Body of pancreas (tissue), 4 donors: ENCODE measurements at regions not wholly inside any gene's neighbourhood (a gene's known extent, or its start where the extent isn't known, plus 50 kb on each side); places are given as distances from the start of the nearest gene placed in this dataset.

Source experiments
- ATAC-seq: fragments of 150-250 bp; one replicate; pipeline ENCODE4 v1.9.1; 2016
- DNase-seq, 4 donors: peaks; one replicate each; pipeline ENCODE4 v3.0.0-alpha.2; 2019
- H3K27ac ChIP-seq, 4 donors: fragments of 200-600 bp; sonication (generic); 1 replicate in 3 of 4; 2 replicates in 1 of 4; pipeline versions ENCODE4 v1.5.1 to v1.6.1; 2016 to 2019; ENCODE audit warnings: mild to moderate bottlenecking in 1 of 4, mixed read lengths in 1 of 4, moderate library complexity in 1 of 4
- H3K27me3 ChIP-seq, 2 donors: fragments of 200-600 bp; sonication (generic); one replicate each; pipeline ENCODE4 v1.6.0; 2016; ENCODE audit warnings: mild to moderate bottlenecking in 1 of 2
- H3K36me3 ChIP-seq, 2 donors: fragments of 200-600 bp; sonication (generic); replicated peaks in 1 of 2; 2 replicates each; pipeline ENCODE4 v1.5.1; 2016; ENCODE audit warnings: low read depth in 2 of 2; ENCODE audit not compliant: insufficient read depth in 1 of 2
- H3K4me1 ChIP-seq: fragments of 200-600 bp; sonication (generic); one replicate; pipeline ENCODE4 v1.6.0; 2016
- H3K4me3 ChIP-seq, 2 donors: fragments of 200-600 bp; sonication (generic); 1 replicate in 1 of 2; 2 replicates in 1 of 2; pipeline ENCODE4 v1.5.1; 2016 to 2019
- H3K9me3 ChIP-seq, 3 donors: fragments of 200-600 bp; sonication (generic); 1 replicate in 2 of 3; 2 replicates in 1 of 3; pipeline ENCODE4 v1.5.1; 2016
- CTCF ChIP-seq, 7 experiments: fragments of 450-650 bp in 4 of 7; fragments of 200-600 bp in 3 of 7; sonication (generic) in 3 of 7; IDR thresholded peaks; one replicate each; pipeline ENCODE4 v1.5.1; 2016 to 2019; ENCODE audit warnings: antibody characterized with exemption in 7 of 7
- POLR2A ChIP-seq, 3 donors: fragments of 450-650 bp; IDR thresholded peaks; one replicate each; pipeline ENCODE4 v1.6.1; 2016; ENCODE audit warnings: antibody characterized with exemption in 3 of 3, mild to moderate bottlenecking in 2 of 3
- WGBS, 2 donors: methylation state at CpG; one replicate each; pipeline ENCODE4 v1.1.5; 2017; 5-methylcytosine and 5-hydroxymethylcytosine counted together
- intact Hi-C: fragments of 100-400 bp; cut with DNase I; formaldehyde crosslinking; loops from one replicate; pipeline ENCODE4 v1.15.1; 2023

- no peaks in the 10 kb centered on the region for H3K36me3 ChIP-seq
- ATAC-seq (no peak), DNase-seq (no peak)
- TF ChIP-seq CTCF (IDR thresholded peaks at IDR 0.05) (no peak), POLR2A (IDR thresholded peaks at IDR 0.05) (no peak)
- no peak overlapping the region for H3K4me3 ChIP-seq
- H3K4me1 ChIP-seq = peaks cover 7% of the 10 kb centered on the region
- intact Hi-C loops = no loop called here
- 45 to 52% methylated on average over 7 of the region's 7 CpGs for WGBS, 2 donors
- H3K9me3 ChIP-seq = no peaks in the 10 kb centered on the region
- no peaks in the 10 kb centered on the region for H3K27me3 ChIP-seq
- H3K27ac ChIP-seq = no peak overlapping the region
These were observed 243.8 kb upstream of the FOXQ1 start for GRCh38 chr6:1068068-1068467.

GRCh38 chr6:1067346-1067745 lies 244.6 kb upstream of the FOXQ1 start:
- Histone ChIP-seq H3K4me1 (peaks cover 7% of the 10 kb centered on the region), H3K4me3 (no peak overlapping the region), H3K27me3 (no peaks in the 10 kb centered on the region), H3K27ac (no peak overlapping the region), H3K36me3 (no peaks in the 10 kb centered on the region), H3K9me3 (no peaks in the 10 kb centered on the region)
- intact Hi-C loops = no loop called here
- ATAC-seq (no peak), DNase-seq (no peak)
- 71 to 77% methylated on average over 3 of the region's 3 CpGs for WGBS, 2 donors
- no peak for TF ChIP-seq POLR2A (IDR thresholded peaks at IDR 0.05)
- no peak for TF ChIP-seq CTCF (IDR thresholded peaks at IDR 0.05)

GRCh38 chr6:1066449-1067090 lies 245.3 kb upstream of the FOXQ1 start:
- DNase-seq = no peak
- H3K27ac ChIP-seq = no peak overlapping the region
- 89 to 90% methylated on average over 11 of the region's 11 CpGs for WGBS, 2 donors

GRCh38 chr6:1065986-1066385 lies 245.9 kb upstream of the FOXQ1 start:
- ATAC-seq = no peak
- H3K4me3 ChIP-seq = no peak overlapping the region
- H3K4me1 ChIP-seq = peaks cover 7% of the 10 kb centered on the region
- TF ChIP-seq POLR2A (IDR thresholded peaks at IDR 0.05) = no peak
- TF ChIP-seq CTCF (IDR thresholded peaks at IDR 0.05) = no peak
- H3K27ac ChIP-seq = no peak overlapping the region
- no peaks in the 10 kb centered on the region for H3K9me3 ChIP-seq
- 88 to 89% methylated on average over 8 of the region's 8 CpGs for WGBS, 2 donors
- intact Hi-C loops = no loop called here
- H3K27me3 ChIP-seq = no peaks in the 10 kb centered on the region
- DNase-seq = no peak
- H3K36me3 ChIP-seq = no peaks in the 10 kb centered on the region

More at GRCh38 chr6:1066449-1067090, 245.3 kb upstream of the FOXQ1 start:
- ATAC-seq = no peak
- no peak overlapping the region for H3K4me3 ChIP-seq
- H3K36me3 ChIP-seq = no peaks in the 10 kb centered on the region
- no peak for TF ChIP-seq POLR2A (IDR thresholded peaks at IDR 0.05)
- no peak for TF ChIP-seq CTCF (IDR thresholded peaks at IDR 0.05)
- no peaks in the 10 kb centered on the region for H3K9me3 ChIP-seq
- H3K4me1 ChIP-seq = peaks cover 7% of the 10 kb centered on the region
- H3K27me3 ChIP-seq = no peaks in the 10 kb centered on the region
- intact Hi-C loops = no loop called here

GRCh38 chr6:1063671-1064355 lies 248.1 kb upstream of the FOXQ1 start:
- 62 to 73% methylated on average over 13 of the region's 13 CpGs for WGBS, 2 donors
- Histone ChIP-seq H3K4me1 (no peaks in the 10 kb centered on the region), H3K36me3 (no peaks in the 10 kb centered on the region), H3K27ac (no peak overlapping the region), H3K9me3 (no peaks in the 10 kb centered on the region), H3K4me3 (no peak overlapping the region), H3K27me3 (no peaks in the 10 kb centered on the region)
- DNase-seq = no peak
- no peak for ATAC-seq
- TF ChIP-seq CTCF (IDR thresholded peaks at IDR 0.05) = no peak
- no peak for TF ChIP-seq POLR2A (IDR thresholded peaks at IDR 0.05)
- intact Hi-C loops = no loop called here
